Progenitor cell of endocrine pancreas (in vitro differentiated cells): ENCODE measurements at regions not wholly inside any gene's neighbourhood (a gene's known extent, or its start where the extent isn't known, plus 50 kb on each side); places are given as distances from the start of the nearest gene placed in this dataset.

Experiments
- DNase-seq: peaks from one replicate; pipeline ENCODE4 v3.0.0; 2021; ENCODE audit warnings: low spot score; ENCODE audit not compliant: unreplicated experiment
- H3K27ac Mint-ChIP-seq: 2 replicates; pipeline ENCODE4 v1.8.0; 2021; ENCODE audit warnings: mild to moderate bottlenecking, moderate library complexity, mixed read lengths
- H3K27me3 Mint-ChIP-seq: 2 replicates; pipeline ENCODE4 v1.8.0; 2021; ENCODE audit warnings: mixed read lengths
- H3K36me3 Mint-ChIP-seq: 2 replicates; pipeline ENCODE4 v1.8.0; 2022; ENCODE audit warnings: mixed read lengths; ENCODE audit not compliant: insufficient read depth
- H3K4me1 Mint-ChIP-seq: 2 replicates; pipeline ENCODE4 v1.8.0; 2021; ENCODE audit warnings: low read depth, mixed read lengths
- H3K4me3 Mint-ChIP-seq: 2 replicates; pipeline ENCODE4 v1.8.0; 2021; ENCODE audit warnings: low read depth, mild to moderate bottlenecking, moderate library complexity, mixed read lengths
- H3K9me3 Mint-ChIP-seq: 2 replicates; pipeline ENCODE4 v1.8.0; 2021; ENCODE audit warnings: low read depth, mixed read lengths
- CTCF ChIP-seq: fragments of 200-600 bp; sonication (generic); IDR thresholded peaks from one replicate; pipeline ENCODE4 v1.5.0; 2021; ENCODE audit warnings: antibody characterized with exemption, mild to moderate bottlenecking; ENCODE audit not compliant: unreplicated experiment

GRCh38 chr1:88407248-88407647, 276.8 kb upstream of the PKN2 start:
- H3K4me3 Mint-ChIP-seq, result no peak overlapping the region
- no peak for TF ChIP-seq CTCF
- no peaks in the 10 kb centered on the region for H3K36me3 Mint-ChIP-seq
- peaks cover 7% of the 10 kb centered on the region for H3K9me3 Mint-ChIP-seq
- DNase-seq, result no peak
- H3K4me1 Mint-ChIP-seq, result peaks cover 2% of the 10 kb centered on the region
- no peaks in the 10 kb centered on the region for H3K27me3 Mint-ChIP-seq
- H3K27ac Mint-ChIP-seq, result no peak overlapping the region

DNA sequence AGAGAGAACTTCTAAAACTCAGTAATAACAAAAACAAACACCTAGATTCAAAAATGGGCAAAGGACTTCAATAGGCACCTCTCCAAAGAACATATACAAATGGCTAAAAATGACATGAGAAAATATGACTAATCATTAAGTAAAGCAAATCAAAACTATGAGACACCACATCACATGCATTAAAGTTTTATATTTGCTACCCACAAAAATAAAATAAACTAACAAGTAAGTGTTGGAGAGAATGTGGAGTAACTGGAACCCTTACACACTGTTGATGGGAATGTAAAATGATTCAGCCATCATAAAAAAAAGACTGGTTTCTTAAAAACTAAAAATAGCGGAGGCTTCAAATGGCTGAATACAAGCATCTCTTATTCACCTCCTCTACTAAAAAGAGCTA, 262.1 kb upstream of the PKN2 start:
- H3K36me3 Mint-ChIP-seq, result no peaks in the 10 kb centered on the region
- H3K27ac Mint-ChIP-seq, result no peak overlapping the region
- H3K4me3 Mint-ChIP-seq, result no peak overlapping the region
- TF ChIP-seq CTCF, result no peak
- no peaks in the 10 kb centered on the region for H3K27me3 Mint-ChIP-seq
- peaks cover 12% of the 10 kb centered on the region for H3K9me3 Mint-ChIP-seq
- no peak for DNase-seq
- H3K4me1 Mint-ChIP-seq, result no peaks in the 10 kb centered on the region

DNA sequence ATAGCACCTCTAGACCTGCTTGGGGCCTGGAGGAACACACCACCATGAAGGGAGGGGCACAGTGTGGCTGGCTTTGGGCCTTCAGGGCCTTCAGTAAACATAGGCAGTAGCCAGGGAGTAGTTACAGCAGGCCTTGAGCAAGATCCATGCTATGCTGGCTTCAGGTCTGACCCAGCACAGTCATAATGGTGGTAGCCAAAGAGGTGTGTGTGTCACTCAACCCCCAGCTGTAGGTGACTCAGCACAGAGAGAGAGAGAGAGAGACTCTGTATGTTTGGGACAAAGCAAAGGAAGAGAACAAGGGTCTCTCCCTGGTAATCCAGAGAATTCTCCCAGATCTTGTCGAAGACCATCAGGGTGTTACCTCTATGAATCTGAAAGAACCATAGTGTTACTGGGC, 250.5 kb upstream of the PKN2 start:
- Mint-ChIP-seq H3K36me3 (no peaks in the 10 kb centered on the region), H3K4me1 (peaks cover 2% of the 10 kb centered on the region), H3K27ac (no peak overlapping the region), H3K9me3 (peaks cover 42% of the 10 kb centered on the region), H3K4me3 (no peak overlapping the region), H3K27me3 (no peaks in the 10 kb centered on the region)
- TF ChIP-seq CTCF, result no peak
- no peak for DNase-seq

GRCh38 chr1:88434836-88435235, 249.2 kb upstream of the PKN2 start:
- Mint-ChIP-seq H3K36me3 (no peaks in the 10 kb centered on the region), H3K27me3 (no peaks in the 10 kb centered on the region), H3K9me3 (peaks cover 45% of the 10 kb centered on the region), H3K4me1 (peaks cover 2% of the 10 kb centered on the region), H3K4me3 (no peak overlapping the region), H3K27ac (no peak overlapping the region)
- no peak for DNase-seq
- TF ChIP-seq CTCF, result no peak

DNA sequence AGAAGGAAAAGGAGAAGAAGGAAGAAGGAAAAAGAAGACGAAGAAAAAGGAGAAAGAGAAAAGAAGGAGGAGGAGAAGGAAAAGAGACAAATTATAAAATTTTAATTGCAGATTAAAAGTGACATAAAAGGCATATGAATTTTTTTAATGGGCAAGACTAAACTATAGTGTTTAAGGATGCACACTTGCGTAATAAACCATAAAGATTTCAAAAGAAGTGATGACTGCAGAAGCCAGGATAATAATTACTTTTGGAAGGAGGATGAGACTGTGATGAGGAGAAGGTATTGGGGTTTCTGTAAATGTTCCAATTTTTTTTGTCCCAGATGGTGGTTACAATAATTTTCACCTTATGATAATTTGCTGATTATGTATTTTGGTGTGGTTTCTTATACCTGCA, 243.1 kb upstream of the PKN2 start:
- Mint-ChIP-seq H3K4me3 (no peak overlapping the region), H3K36me3 (no peaks in the 10 kb centered on the region), H3K9me3 (peaks cover 33% of the 10 kb centered on the region), H3K27me3 (no peaks in the 10 kb centered on the region), H3K27ac (no peak overlapping the region), H3K4me1 (no peaks in the 10 kb centered on the region)
- DNase-seq, result no peak
- TF ChIP-seq CTCF, result no peak
